H1 (cell line): ENCODE measurements at regions not wholly inside any gene's neighbourhood (a gene's known extent, or its start where the extent isn't known, plus 50 kb on each side); places are given as distances from the start of the nearest gene placed in this dataset.

Experiments
- CTCF ChIA-PET: fragments of 300-600 bp; sonication (Branson Sonifier 250); formaldehyde crosslinking; loops from one replicate; lab custom pipeline; 2021; ENCODE audit not compliant: partially characterized antibody; lab: Charles Lee
- POLR2A ChIA-PET: fragments of 300-600 bp; sonication (Branson Sonifier 250); formaldehyde crosslinking; loops from one replicate; lab custom pipeline; 2021; ENCODE audit warnings: inconsistent platforms; ENCODE audit not compliant: partially characterized antibody; lab: Charles Lee
- DNase-seq, 2 experiments: peaks; one replicate each; pipeline versions ENCODE4 v3.0.0 to v3.0.0-alpha.2; 2010 to 2022; ENCODE audit warnings: low spot score in 2 of 2, low read depth in 1 of 2, mixed read lengths in 1 of 2
- FAIRE-seq: peaks from 2 replicates; lab custom pipeline; 2011; peaks lifted over from hg19 to GRCh38; lab: Jason Lieb, UNC
- H2AFZ ChIP-seq: 2 replicates; pipeline ENCODE4 v1.8.1; 2012; ENCODE audit warnings: low read length, inconsistent platforms
- H2AK5ac ChIP-seq: 2 replicates; pipeline ENCODE4 v1.6.1; 2013; ENCODE audit warnings: low read depth, low read length
- H2BK120ac ChIP-seq: replicated peaks from 2 replicates; pipeline ENCODE3; 2013; ENCODE audit warnings: low read depth, low read length, inconsistent platforms
- H2BK12ac ChIP-seq: 2 replicates; pipeline ENCODE4 v1.6.1; 2013; ENCODE audit warnings: low read depth, low read length
- H2BK15ac ChIP-seq: 2 replicates; pipeline ENCODE4 v1.6.1; 2013; ENCODE audit warnings: low read length
- H2BK20ac ChIP-seq: 2 replicates; pipeline ENCODE4 v1.6.1; 2013; ENCODE audit warnings: low read length
- H2BK5ac ChIP-seq: 2 replicates; pipeline ENCODE4 v1.6.1; 2013; ENCODE audit warnings: low read depth, low read length
- H3K14ac ChIP-seq: 2 replicates; pipeline ENCODE4 v1.6.1; 2013; ENCODE audit warnings: inconsistent platforms; ENCODE audit not compliant: insufficient read length
- H3K18ac ChIP-seq: 2 replicates; pipeline ENCODE4 v1.6.1; 2013; ENCODE audit warnings: low read length; ENCODE audit errors: extremely low read depth
- H3K23ac ChIP-seq: 2 replicates; pipeline ENCODE4 v1.6.1; 2013; ENCODE audit warnings: inconsistent platforms; ENCODE audit not compliant: insufficient read length
- H3K23me2 ChIP-seq: 2 replicates; pipeline ENCODE4 v1.6.1; 2013; ENCODE audit warnings: low read depth, low read length
- H3K27ac ChIP-seq: 2 replicates; pipeline ENCODE4 v1.6.1; 2011; ENCODE audit warnings: low read depth, low read length, inconsistent platforms
- H3K27me3 ChIP-seq, 4 experiments: replicated peaks in 1 of 4; 1 replicate in 1 of 4; 2 replicates in 3 of 4; pipeline versions ENCODE4 v1.6.1 to v1.8.1; 2011 to 2013; ENCODE audit warnings: low read length in 3 of 4, mild to moderate bottlenecking in 3 of 4, inconsistent platforms in 2 of 4, mixed read lengths in 2 of 4, moderate library complexity in 1 of 4; ENCODE audit not compliant: control insufficient read depth in 3 of 4, insufficient read depth in 3 of 4; ENCODE audit errors: extremely low read depth in 1 of 4
- H3K36me3 ChIP-seq, 4 experiments: 2 replicates each; pipeline versions ENCODE4 v1.6.1 to v1.8.1; 2011 to 2013; ENCODE audit warnings: mild to moderate bottlenecking in 4 of 4, low read length in 3 of 4, moderate library complexity in 2 of 4, control low read depth in 1 of 4, inconsistent platforms in 1 of 4; ENCODE audit not compliant: insufficient read depth in 4 of 4, control insufficient read depth in 2 of 4
- H3K4ac ChIP-seq: replicated peaks from 2 replicates; pipeline ENCODE3; 2013; ENCODE audit warnings: low read length, low read depth, mixed read lengths, inconsistent platforms; ENCODE audit not compliant: insufficient read length
- H3K4me1 ChIP-seq, 4 experiments: replicated peaks in 1 of 4; 1 replicate in 1 of 4; 2 replicates in 3 of 4; pipeline versions ENCODE4 v1.6.1 to v1.8.1; 2011 to 2013; ENCODE audit warnings: low read length in 3 of 4, inconsistent platforms in 2 of 4, mixed read lengths in 1 of 4; ENCODE audit not compliant: insufficient read depth in 4 of 4, control insufficient read depth in 3 of 4
- H3K4me2 ChIP-seq, 2 experiments: 2 replicates each; pipeline versions ENCODE4 v1.6.1 to v1.8.1; 2011 to 2013; ENCODE audit warnings: low read depth in 2 of 2, low read length in 2 of 2, control low read depth in 1 of 2, inconsistent platforms in 1 of 2, mild to moderate bottlenecking in 1 of 2; ENCODE audit not compliant: insufficient read depth in 1 of 2
- H3K4me3 ChIP-seq, 4 experiments: fragments of 200-600, 300-600 bp in 1 of 4; sonication (generic), shearing (Covaris generic), sonication (Bioruptor Twin) in 1 of 4; 2 replicates each; pipeline versions ENCODE4 v1.5.1 to v1.8.1; 2011 to 2016; ENCODE audit warnings: low read length in 4 of 4, low read depth in 3 of 4, control low read depth in 2 of 4, inconsistent platforms in 2 of 4, mild to moderate bottlenecking in 2 of 4, mixed read lengths in 1 of 4, moderate library complexity in 1 of 4; ENCODE audit not compliant: insufficient read depth in 2 of 4; ENCODE audit errors: extremely low read depth in 1 of 4
- H3K56ac ChIP-seq: replicated peaks from 2 replicates; pipeline ENCODE3; 2013; ENCODE audit warnings: low read depth, mild to moderate bottlenecking, mixed read lengths, low read length, inconsistent platforms; ENCODE audit not compliant: insufficient read length
- H3K79me1 ChIP-seq: 2 replicates; pipeline ENCODE4 v1.6.1; 2013; ENCODE audit warnings: low read depth, low read length, control low read depth
- H3K79me2 ChIP-seq, 2 experiments: 2 replicates each; pipeline versions ENCODE4 v1.6.1 to v1.8.1; 2012 to 2013; ENCODE audit warnings: low read length in 2 of 2, mild to moderate bottlenecking in 2 of 2, inconsistent platforms in 1 of 2; ENCODE audit not compliant: insufficient read depth in 2 of 2, control insufficient read depth in 1 of 2
- H3K9ac ChIP-seq, 4 experiments: replicated peaks in 1 of 4; 1 replicate in 1 of 4; 2 replicates in 3 of 4; pipeline versions ENCODE4 v1.6.1 to v1.8.1; 2011 to 2013; ENCODE audit warnings: low read depth in 3 of 4, low read length in 3 of 4, control low read depth in 2 of 4, mild to moderate bottlenecking in 2 of 4, moderate library complexity in 2 of 4, inconsistent platforms in 1 of 4; ENCODE audit errors: extremely low read depth in 1 of 4
- H3K9me3 ChIP-seq, 2 experiments: 2 replicates each; pipeline versions ENCODE4 v1.6.1 to v1.8.1; 2012 to 2013; ENCODE audit warnings: mild to moderate bottlenecking in 2 of 2, moderate library complexity in 2 of 2, control low read depth in 1 of 2, inconsistent platforms in 1 of 2, low read depth in 1 of 2, low read length in 1 of 2, mixed read lengths in 1 of 2; ENCODE audit not compliant: insufficient read depth in 2 of 2
- H4K20me1 ChIP-seq, 2 experiments: replicated peaks in 1 of 2; 2 replicates each; pipeline versions ENCODE3 to v1.8.1; 2011 to 2013; ENCODE audit warnings: inconsistent platforms in 2 of 2, low read length in 2 of 2, mild to moderate bottlenecking in 1 of 2; ENCODE audit not compliant: insufficient read depth in 2 of 2, control insufficient read depth in 1 of 2
- H4K5ac ChIP-seq: 2 replicates; pipeline ENCODE4 v1.6.1; 2013; ENCODE audit warnings: low read length, low read depth, mixed read lengths, inconsistent platforms; ENCODE audit not compliant: insufficient read length
- H4K8ac ChIP-seq: 2 replicates; pipeline ENCODE4 v1.8.0; 2013; ENCODE audit warnings: mild to moderate bottlenecking, moderate library complexity, low read length, inconsistent platforms; ENCODE audit not compliant: insufficient read depth; ENCODE audit errors: extremely low read depth
- H4K91ac ChIP-seq: replicated peaks from 2 replicates; pipeline ENCODE3; 2013; ENCODE audit warnings: low read length, mixed read lengths, inconsistent platforms; ENCODE audit not compliant: insufficient read length
- ASH2L ChIP-seq: fragments of 200-600, 300-600 bp; sonication (generic); IDR thresholded peaks from one replicate; pipeline ENCODE4 v1.7.1; 2017; ENCODE audit warnings: low read length
- CEBPB ChIP-seq: IDR thresholded peaks from 2 replicates; pipeline ENCODE4 v1.6.1; 2012; ENCODE audit warnings: low read depth, low read length
- JUND ChIP-seq: IDR thresholded peaks from 2 replicates; pipeline ENCODE4 v1.6.1; 2011; ENCODE audit warnings: mild to moderate bottlenecking, improper control_type of control experiment, low read length
- NANOG ChIP-seq: IDR thresholded peaks from 2 replicates; pipeline ENCODE4 v1.6.1; 2011; ENCODE audit warnings: low read length, low read depth, mild to moderate bottlenecking, inconsistent platforms; ENCODE audit not compliant: insufficient read depth, poor library complexity, severe bottlenecking
- POLR2AphosphoS5 ChIP-seq: IDR thresholded peaks from 2 replicates; pipeline ENCODE4 v1.6.1; 2011; ENCODE audit warnings: low read depth, low read length
- POU5F1 ChIP-seq: IDR thresholded peaks from 2 replicates; pipeline ENCODE4 v1.6.1; 2011; ENCODE audit warnings: low read depth, mild to moderate bottlenecking, low read length, moderate library complexity
- RAD21 ChIP-seq, 2 experiments: IDR thresholded peaks in 1 of 2; conservative IDR thresholded peaks in 1 of 2; 2 replicates each; pipeline ENCODE4 v1.6.1; 2011; ENCODE audit warnings: low read depth in 2 of 2, low read length in 2 of 2, improper control_type of control experiment in 1 of 2, inconsistent platforms in 1 of 2, mild to moderate bottlenecking in 1 of 2, moderate library complexity in 1 of 2
- RNF2 ChIP-seq: fragments of 200-900, 300-1000 bp; sonication (generic); IDR thresholded peaks from 2 replicates; pipeline ENCODE4 v1.7.1; 2016; ENCODE audit warnings: borderline replicate concordance, low read depth, mild to moderate bottlenecking, antibody characterized with exemption, low read length; ENCODE audit not compliant: poor library complexity, severe bottlenecking; ENCODE audit errors: missing control alignments
- SIRT6 ChIP-seq: IDR thresholded peaks from one replicate; pipeline ENCODE4 v1.7.1; 2012; ENCODE audit warnings: low read length, inconsistent platforms
- SP4 ChIP-seq: IDR thresholded peaks from 2 replicates; pipeline ENCODE4 v1.6.1; 2012; ENCODE audit warnings: low read length, inconsistent platforms
- USF2 ChIP-seq: IDR thresholded peaks from 2 replicates; pipeline ENCODE4 v1.6.1; 2011; ENCODE audit warnings: low read length, improper control_type of control experiment
- WGBS, 2 experiments: shearing (Covaris generic) in 1 of 2; methylation state at CpG; one replicate each; pipeline versions ENCODE4 v1.1.6 to v1.1.7; 2013 to 2015; ENCODE audit warnings: low lambda C conversion rate in 2 of 2, mixed read lengths in 2 of 2, inconsistent platforms in 1 of 2, low coverage in 1 of 2, missing lambda C conversion rate in 1 of 2; ENCODE audit not compliant: insufficient replicate concordance in 2 of 2, insufficient coverage in 1 of 2, insufficient read length in 1 of 2; ENCODE audit errors: extremely low coverage in 1 of 2, missing lambda C conversion rate in 1 of 2; 5-methylcytosine and 5-hydroxymethylcytosine counted together
- TF ChIP-seq, protein P1 (sequence below): IDR thresholded peaks from 2 replicates; pipeline ENCODE4 v1.6.1; 2011; ENCODE audit warnings: low read depth, mild to moderate bottlenecking, low read length; ENCODE audit not compliant: insufficient read depth

DNA sequence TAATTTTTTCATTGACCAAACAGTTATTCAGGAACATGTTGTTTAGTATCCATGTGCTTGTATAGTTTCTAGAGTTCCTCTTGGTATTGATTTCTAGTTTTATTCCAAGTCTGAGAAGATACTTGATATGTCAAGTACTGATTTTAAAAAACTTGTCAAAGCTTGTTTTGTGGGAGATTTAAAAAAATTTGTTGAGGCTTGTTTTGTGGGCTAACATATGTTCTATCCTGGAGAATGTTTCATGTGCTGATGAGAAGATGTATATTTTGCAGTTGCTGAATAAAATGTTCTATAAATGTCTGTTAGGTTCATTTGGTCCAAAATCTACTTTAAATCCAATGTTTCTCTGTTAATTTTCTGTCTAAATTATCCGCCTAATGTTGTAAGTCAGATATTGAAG, 1065.1 kb upstream of the WWC1 start:
- H3K9me3 ChIP-seq: no peaks in the 10 kb centered on the region
- no peak overlapping the region for H4K5ac ChIP-seq
- H2AK5ac ChIP-seq: no peak overlapping the region
- H3K14ac ChIP-seq: no peak overlapping the region
- no peak for DNase-seq
- H3K56ac ChIP-seq: no peak overlapping the region
- H4K8ac ChIP-seq: no peak overlapping the region
- FAIRE-seq: no peak
- H3K4me1 ChIP-seq: no peaks in the 10 kb centered on the region
- no peak overlapping the region for H2BK20ac ChIP-seq
- no peaks in the 10 kb centered on the region for H4K20me1 ChIP-seq
- no peaks in the 10 kb centered on the region for H3K79me2 ChIP-seq
- no peak overlapping the region for H2BK5ac ChIP-seq
- no peak overlapping the region for H2BK15ac ChIP-seq
- no peaks in the 10 kb centered on the region for H3K27me3 ChIP-seq
- ChIA-PET POLR2A (no interaction called here), CTCF (interaction anchor here (0.6 kb wide), 1 partner anchor 54 kb away, joined by 3 read pairs; no protein-coding TSS in a partner anchor)
- no peak overlapping the region for H3K9ac ChIP-seq
- no peak overlapping the region for H2AFZ ChIP-seq
- no peak overlapping the region for H4K91ac ChIP-seq
- H3K18ac ChIP-seq: no peak overlapping the region
- no peak overlapping the region for H3K4me2 ChIP-seq
- H3K79me1 ChIP-seq: no peaks in the 10 kb centered on the region
- no peak overlapping the region for H3K27ac ChIP-seq
- no peak overlapping the region for H3K23ac ChIP-seq
- no peak overlapping the region for H3K4me3 ChIP-seq
- H2BK12ac ChIP-seq: no peak overlapping the region
- H3K23me2 ChIP-seq: no peaks in the 10 kb centered on the region
- 70% methylated on average over 1 of the region's 1 CpG; no CpG with 5 or more reads in 1 of the 2 experiments for WGBS, 2 experiments
- no peak overlapping the region for H2BK120ac ChIP-seq
- H3K4ac ChIP-seq: no peak overlapping the region
- H3K36me3 ChIP-seq: no peaks in the 10 kb centered on the region
- TF ChIP-seq POLR2AphosphoS5 (no peak), POU5F1 (no peak), USF2 (no peak), CEBPB (no peak), JUND (no peak), SP4 (no peak), SIRT6 (no peak), NANOG (no peak), RAD21 (IDR thresholded peaks at IDR 0.05 in 1 of 2, conservative IDR thresholded peaks at IDR 0.05 in 1 of 2; ENCODE audit: low read depth in 2 of 2, low read length in 2 of 2) (no peak), RNF2 (no peak), ASH2L (no peak)
- TF ChIP-seq, protein P1, sequence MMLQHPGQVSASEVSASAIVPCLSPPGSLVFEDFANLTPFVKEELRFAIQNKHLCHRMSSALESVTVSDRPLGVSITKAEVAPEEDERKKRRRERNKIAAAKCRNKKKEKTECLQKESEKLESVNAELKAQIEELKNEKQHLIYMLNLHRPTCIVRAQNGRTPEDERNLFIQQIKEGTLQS: no peak
